ENCODE measurements at regions not wholly inside any gene's neighbourhood (a gene's known extent, or its start where the extent isn't known, plus 50 kb on each side); places are given as distances from the start of the nearest gene placed in this dataset.

DNA sequence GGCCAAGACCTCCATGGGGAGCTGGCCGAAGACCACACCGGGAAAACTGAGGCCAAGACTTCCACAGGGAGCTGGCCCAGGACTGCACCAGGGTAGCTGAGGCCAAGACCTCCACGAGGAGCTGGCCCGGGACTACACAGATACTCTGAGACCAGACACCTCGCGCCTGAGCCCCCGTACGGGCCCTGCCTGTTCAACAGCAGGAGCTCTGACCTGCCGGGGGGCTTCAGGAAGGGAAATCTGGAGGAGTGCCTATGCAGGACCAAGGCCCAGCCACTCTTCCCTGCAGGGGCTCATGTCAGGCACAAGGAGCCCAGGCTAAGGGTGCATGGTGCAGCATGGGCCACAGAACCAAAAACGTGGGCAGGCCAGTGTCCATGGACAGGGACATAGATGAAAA is 151.6 kb downstream of the TMEM18 start:
- TF ChIP-seq, protein P1, sequence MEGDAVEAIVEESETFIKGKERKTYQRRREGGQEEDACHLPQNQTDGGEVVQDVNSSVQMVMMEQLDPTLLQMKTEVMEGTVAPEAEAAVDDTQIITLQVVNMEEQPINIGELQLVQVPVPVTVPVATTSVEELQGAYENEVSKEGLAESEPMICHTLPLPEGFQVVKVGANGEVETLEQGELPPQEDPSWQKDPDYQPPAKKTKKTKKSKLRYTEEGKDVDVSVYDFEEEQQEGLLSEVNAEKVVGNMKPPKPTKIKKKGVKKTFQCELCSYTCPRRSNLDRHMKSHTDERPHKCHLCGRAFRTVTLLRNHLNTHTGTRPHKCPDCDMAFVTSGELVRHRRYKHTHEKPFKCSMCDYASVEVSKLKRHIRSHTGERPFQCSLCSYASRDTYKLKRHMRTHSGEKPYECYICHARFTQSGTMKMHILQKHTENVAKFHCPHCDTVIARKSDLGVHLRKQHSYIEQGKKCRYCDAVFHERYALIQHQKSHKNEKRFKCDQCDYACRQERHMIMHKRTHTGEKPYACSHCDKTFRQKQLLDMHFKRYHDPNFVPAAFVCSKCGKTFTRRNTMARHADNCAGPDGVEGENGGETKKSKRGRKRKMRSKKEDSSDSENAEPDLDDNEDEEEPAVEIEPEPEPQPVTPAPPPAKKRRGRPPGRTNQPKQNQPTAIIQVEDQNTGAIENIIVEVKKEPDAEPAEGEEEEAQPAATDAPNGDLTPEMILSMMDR (IDR thresholded peaks at IDR 0.05 in 4 of 5, conservative IDR thresholded peaks at IDR 0.05 in 1 of 5): no peak
- no peak for TF ChIP-seq POLR2A (IDR thresholded peaks at IDR 0.05)

All from gastrocnemius medialis (tissue), 4 donors.